Cardiac muscle cell (in vitro differentiated cells and primary cell): ENCODE measurements at regions not wholly inside any gene's neighbourhood (a gene's known extent, or its start where the extent isn't known, plus 50 kb on each side); places are given as distances from the start of the nearest gene placed in this dataset.
"Not testable (repeated sequence)": the region's sequence is repeated elsewhere in the genome, so short reads cannot be mapped to it uniquely, and the experiment has no call there.

Experiments used
- DNase-seq, 2 donors: peaks; one replicate each; pipeline versions ENCODE4 v3.0.0 to v3.0.0-alpha.2; 2010 to 2017; ENCODE audit warnings: low read depth in 1 of 2, low spot score in 1 of 2
- H3K27ac ChIP-seq: fragments of 200-600 bp; sonication (generic); 2 replicates; pipeline ENCODE4 v1.5.1; 2016
- H3K27me3 ChIP-seq: fragments of 200-600 bp; sonication (generic); 2 replicates; pipeline ENCODE4 v1.6.0; 2016; ENCODE audit warnings: control low read depth
- H3K36me3 ChIP-seq: fragments of 200-600 bp; sonication (generic); 2 replicates; pipeline ENCODE4 v1.5.1; 2016; ENCODE audit warnings: control low read depth
- H3K4me1 ChIP-seq: fragments of 200-600 bp; sonication (generic); 2 replicates; pipeline ENCODE4 v1.8.1; 2017; ENCODE audit warnings: low read depth, mild to moderate bottlenecking, mixed run types
- H3K4me3 ChIP-seq: fragments of 200-600 bp; sonication (generic); 2 replicates; pipeline ENCODE4 v1.5.1; 2016; ENCODE audit warnings: mild to moderate bottlenecking
- H3K9me3 ChIP-seq: fragments of 200-600 bp; sonication (generic); 2 replicates; pipeline ENCODE4 v1.5.1; 2017; ENCODE audit warnings: low read depth, mild to moderate bottlenecking, control low read depth
- TF ChIP-seq, protein P1 (sequence below): IDR thresholded peaks from 2 replicates; pipeline ENCODE4 v1.5.1; 2012; ENCODE audit warnings: low read depth, mild to moderate bottlenecking, low read length

DNA sequence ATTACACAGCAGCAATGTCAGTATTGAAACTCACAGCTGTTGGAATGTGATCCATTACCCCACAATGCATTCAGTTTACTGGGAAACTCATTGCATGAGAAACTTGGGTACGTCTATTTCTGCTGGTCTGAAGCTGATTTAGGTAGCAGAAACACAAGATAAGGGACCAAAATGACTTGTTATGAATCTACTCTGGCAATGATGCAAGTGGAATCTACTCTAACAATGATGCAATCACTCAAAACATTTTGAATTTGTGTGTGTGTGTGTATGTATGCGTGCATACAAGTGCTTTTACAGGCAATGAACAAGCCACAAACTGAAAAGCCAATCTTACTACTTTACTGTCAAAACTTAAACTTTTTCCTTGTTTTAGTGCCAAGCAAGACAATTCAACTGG, 406.7 kb downstream of the ADCYAP1 start:
- DNase-seq: no peak
- H3K27ac ChIP-seq: no peak overlapping the region
- H3K4me1 ChIP-seq: no peaks in the 10 kb centered on the region
- no peaks in the 10 kb centered on the region for H3K36me3 ChIP-seq
- peaks cover 2% of the 10 kb centered on the region for H3K27me3 ChIP-seq
- H3K9me3 ChIP-seq: no peaks in the 10 kb centered on the region
- no peak overlapping the region for H3K4me3 ChIP-seq
- TF ChIP-seq, protein P1, sequence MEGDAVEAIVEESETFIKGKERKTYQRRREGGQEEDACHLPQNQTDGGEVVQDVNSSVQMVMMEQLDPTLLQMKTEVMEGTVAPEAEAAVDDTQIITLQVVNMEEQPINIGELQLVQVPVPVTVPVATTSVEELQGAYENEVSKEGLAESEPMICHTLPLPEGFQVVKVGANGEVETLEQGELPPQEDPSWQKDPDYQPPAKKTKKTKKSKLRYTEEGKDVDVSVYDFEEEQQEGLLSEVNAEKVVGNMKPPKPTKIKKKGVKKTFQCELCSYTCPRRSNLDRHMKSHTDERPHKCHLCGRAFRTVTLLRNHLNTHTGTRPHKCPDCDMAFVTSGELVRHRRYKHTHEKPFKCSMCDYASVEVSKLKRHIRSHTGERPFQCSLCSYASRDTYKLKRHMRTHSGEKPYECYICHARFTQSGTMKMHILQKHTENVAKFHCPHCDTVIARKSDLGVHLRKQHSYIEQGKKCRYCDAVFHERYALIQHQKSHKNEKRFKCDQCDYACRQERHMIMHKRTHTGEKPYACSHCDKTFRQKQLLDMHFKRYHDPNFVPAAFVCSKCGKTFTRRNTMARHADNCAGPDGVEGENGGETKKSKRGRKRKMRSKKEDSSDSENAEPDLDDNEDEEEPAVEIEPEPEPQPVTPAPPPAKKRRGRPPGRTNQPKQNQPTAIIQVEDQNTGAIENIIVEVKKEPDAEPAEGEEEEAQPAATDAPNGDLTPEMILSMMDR: no peak

DNA sequence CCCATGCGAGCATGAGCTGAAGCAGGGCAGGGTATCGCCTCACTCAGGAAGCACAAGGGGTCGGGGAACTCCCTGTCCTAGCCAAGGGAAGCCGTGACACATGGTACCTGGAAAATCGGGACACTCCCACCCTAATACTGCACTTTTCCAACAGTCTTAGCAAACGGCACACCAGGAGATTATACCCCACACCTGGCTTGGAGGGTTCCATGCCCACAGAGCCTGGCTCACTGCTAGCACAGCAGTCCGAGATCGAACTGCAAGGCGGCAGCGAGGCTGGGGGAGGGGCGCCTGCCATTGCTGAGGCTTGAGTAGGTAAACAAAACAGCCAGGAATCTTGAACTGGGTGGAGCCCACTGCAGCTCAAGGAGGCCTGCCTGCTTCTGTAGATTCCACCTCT, 430.7 kb downstream of the ADCYAP1 start:
- H3K36me3 ChIP-seq, H3K27me3 ChIP-seq, H3K4me3 ChIP-seq, DNase-seq, H3K27ac ChIP-seq, H3K9me3 ChIP-seq, H3K4me1 ChIP-seq: not testable (repeated sequence)

DNA sequence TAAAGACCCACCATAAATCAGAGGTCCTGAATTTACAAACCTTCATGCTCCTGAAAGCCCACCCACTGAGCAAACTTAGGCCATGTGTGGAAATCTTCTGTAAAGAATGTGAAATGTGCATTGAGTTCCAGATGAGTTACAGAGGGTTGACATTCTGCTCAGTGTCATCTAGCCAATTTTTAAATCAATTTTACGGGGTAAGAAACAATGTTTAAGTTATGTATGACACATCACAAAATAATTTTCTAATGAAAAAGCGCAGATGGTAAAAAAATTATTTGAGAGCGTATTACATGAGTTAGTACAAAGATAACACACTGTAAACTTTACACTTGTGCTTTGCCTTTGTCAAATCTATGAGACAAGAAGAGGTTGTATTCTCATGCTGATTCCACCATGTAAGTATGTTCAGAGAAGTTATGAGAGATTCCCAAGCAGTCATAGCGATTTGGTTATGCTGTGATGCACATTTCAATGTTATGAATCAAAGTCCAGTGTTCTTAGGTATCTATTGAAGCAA, 446.3 kb downstream of the ADCYAP1 start:
- no peak overlapping the region for H3K4me3 ChIP-seq
- no peaks in the 10 kb centered on the region for H3K27me3 ChIP-seq
- TF ChIP-seq, protein P1: no peak
- H3K4me1 ChIP-seq: no peaks in the 10 kb centered on the region
- no peak for DNase-seq
- no peak overlapping the region for H3K27ac ChIP-seq
- no peaks in the 10 kb centered on the region for H3K36me3 ChIP-seq
- H3K9me3 ChIP-seq: no peaks in the 10 kb centered on the region

DNA sequence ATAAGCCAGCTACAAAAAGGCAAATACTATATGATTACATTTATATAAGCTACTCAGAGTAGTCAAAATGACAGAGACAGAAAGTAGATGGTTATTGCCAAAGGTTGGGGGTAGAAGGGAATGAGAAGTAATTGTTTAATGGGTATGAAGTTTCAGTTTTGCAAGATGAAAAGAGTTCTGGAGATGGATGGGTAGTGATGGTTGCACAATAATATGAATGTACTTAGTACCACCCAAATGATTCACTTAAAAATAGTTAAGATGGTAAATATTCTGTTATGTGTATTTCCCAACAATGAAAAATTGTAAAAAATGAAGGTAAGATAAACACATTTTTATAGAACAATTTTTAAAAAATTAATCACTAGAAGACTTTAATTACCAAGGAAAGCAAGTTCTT, 448.4 kb downstream of the ADCYAP1 start:
- no peaks in the 10 kb centered on the region for H3K27me3 ChIP-seq
- H3K4me1 ChIP-seq: no peaks in the 10 kb centered on the region
- TF ChIP-seq, protein P1: no peak
- H3K36me3 ChIP-seq: no peaks in the 10 kb centered on the region
- H3K4me3 ChIP-seq: no peak overlapping the region
- no peak overlapping the region for H3K27ac ChIP-seq
- DNase-seq: no peak
- H3K9me3 ChIP-seq: no peaks in the 10 kb centered on the region

DNA sequence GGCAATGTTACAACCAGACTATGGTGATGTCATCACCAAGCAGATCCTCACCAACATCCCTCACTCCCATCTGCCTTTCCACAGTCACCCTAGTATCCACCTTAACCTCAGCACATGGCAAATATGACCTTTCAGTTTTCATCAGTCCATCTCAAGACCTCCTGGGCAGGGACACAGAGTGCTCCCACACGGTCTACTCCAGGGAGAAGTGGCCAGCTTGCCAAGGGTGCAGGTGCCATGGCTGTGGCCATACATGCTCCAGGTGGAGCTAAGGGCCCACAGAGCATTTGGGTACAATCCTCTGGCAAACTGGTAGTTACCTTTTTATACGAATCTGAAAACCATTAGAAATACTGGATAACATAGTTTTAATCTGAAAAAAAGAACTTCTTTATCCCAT, 453.1 kb downstream of the ADCYAP1 start:
- no peak overlapping the region for H3K4me3 ChIP-seq
- no peaks in the 10 kb centered on the region for H3K36me3 ChIP-seq
- no peaks in the 10 kb centered on the region for H3K27me3 ChIP-seq
- TF ChIP-seq, protein P1: no peak
- no peak for DNase-seq
- no peaks in the 10 kb centered on the region for H3K4me1 ChIP-seq
- no peak overlapping the region for H3K27ac ChIP-seq
- H3K9me3 ChIP-seq: no peaks in the 10 kb centered on the region

DNA sequence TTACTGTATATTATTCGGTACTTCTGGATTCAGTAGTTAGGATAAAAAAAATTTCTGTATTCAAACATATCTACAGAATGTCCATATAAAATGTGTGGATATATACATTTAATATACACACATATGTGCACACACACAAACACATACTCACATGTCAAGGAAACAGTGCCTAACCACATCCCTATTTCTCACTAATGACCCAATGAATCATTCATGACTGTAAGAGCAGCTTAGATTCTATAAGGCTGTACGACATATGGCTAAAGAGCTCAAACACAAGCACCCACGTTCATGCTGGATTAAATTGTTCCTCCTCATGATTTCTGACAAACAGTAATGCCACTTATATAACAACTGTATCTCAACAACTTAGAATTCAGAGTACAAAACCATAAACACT, 457.3 kb downstream of the ADCYAP1 start:
- Histone ChIP-seq H3K4me1 (no peaks in the 10 kb centered on the region), H3K4me3 (no peak overlapping the region), H3K36me3 (no peaks in the 10 kb centered on the region), H3K27ac (no peak overlapping the region), H3K27me3 (no peaks in the 10 kb centered on the region), H3K9me3 (no peaks in the 10 kb centered on the region)
- no peak for DNase-seq
- TF ChIP-seq, protein P1: no peak
